ENCODE measurements at regions not wholly inside any gene's neighbourhood (a gene's known extent, or its start where the extent isn't known, plus 50 kb on each side); places are given as distances from the start of the nearest gene placed in this dataset.
"Not testable (repeated sequence)": the region's sequence is repeated elsewhere in the genome, so short reads cannot be mapped to it uniquely, and the experiment has no call there.

DNA sequence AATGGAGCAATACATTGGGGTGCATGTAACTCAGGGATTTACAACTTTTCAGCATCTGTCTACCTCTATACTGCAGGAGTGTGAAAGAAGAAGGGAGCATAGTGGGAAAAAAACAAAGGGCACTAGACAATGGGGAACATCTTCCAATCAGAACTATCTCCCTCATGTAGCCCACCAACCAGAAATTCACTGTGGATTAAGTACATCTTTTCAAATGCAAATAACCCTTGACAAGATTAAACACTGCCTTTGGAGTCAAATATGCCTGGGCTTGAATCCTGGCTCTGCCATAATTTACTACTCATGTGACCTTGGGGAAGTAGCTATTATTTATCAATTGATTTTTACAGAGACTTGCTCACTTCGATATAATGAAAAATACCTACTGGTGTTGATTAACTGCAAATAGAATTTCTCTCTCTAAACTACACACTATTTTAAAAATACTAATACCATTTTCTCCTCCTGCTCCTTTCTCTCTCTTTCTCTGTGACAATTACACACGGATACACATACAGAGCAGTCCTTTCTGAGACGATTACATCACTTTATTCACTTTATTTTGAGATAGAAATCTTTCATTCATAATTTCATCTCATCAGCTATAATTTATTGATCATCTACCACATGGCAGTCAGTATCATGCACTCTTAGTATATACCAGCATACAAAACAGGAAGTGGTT, 783.7 kb downstream of the FRK start:
- no peak for DNase-seq (ENCODE audit: low read depth in 2 of 2)

DNA sequence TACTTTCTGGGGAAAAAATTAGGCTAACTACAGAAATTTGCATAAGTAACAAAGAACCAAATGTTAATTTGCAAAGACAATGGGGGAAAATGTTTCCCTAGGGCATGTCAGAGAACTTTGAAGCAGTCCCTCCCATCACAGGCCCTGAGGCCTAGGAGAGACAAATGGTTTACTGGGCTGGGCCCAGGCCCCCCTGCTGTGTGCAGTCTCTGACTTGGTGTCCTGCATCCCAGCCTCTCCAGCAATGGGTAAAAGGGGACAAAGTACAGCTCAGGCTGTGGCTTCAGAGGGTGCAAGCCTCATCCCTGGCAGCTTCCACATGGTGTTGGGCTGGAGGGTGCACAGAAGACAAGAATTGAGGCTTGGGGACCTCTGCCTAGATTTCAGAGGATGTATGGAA, 788.4 kb downstream of the FRK start:
- no peak for DNase-seq (ENCODE audit: low read depth in 2 of 2)

GRCh38 chr6:115271434-115271833, 789.3 kb downstream of the FRK start:
- no peak for DNase-seq (ENCODE audit: low read depth in 2 of 2)

- no peak for DNase-seq (ENCODE audit: low read depth in 2 of 2)
These were observed 789.7 kb downstream of the FRK start for GRCh38 chr6:115270953-115271352.

DNA sequence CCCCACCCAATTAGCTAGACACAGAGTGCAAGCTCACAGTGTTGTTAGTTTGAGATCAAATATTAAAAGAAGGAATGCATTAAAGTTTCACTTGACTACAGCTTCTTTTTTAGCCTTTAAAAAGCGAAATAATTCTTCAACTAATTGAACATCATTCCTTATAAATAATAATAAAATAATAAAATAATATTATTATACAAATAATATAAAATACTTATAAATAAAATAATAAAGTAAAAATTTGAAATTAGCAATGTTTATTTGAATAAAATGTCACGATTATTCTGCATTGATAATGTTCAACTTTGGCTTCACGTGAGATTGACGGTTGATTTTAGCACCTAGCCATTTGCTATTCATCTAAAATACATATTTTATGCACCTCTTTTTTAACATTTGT, 819.3 kb downstream of the FRK start:
- no peak for DNase-seq (ENCODE audit: low read depth in 2 of 2)

DNA sequence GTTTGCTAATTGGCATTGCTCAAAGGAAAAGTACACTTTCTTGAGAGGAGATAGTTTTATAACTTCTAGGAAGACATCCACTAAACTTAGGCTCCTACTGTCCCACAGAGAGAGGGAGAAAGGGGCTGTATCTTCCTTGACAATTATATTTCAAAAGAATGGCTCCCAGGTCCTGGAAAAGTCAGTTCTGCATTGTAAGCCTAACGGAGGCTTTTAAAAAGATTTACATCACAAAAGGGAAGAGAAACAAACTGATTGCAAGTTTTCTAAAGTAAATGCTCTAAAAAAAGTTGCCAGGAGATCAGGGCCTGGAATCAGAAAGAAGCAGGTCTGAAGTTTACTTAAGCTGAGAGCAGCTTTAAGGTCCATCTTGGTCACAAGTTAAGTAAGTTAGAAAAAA, 839.5 kb downstream of the FRK start:
- DNase-seq (ENCODE audit: low read depth in 2 of 2) = no peak

GRCh38 chr6:115220551-115221159, 840.0 kb downstream of the FRK start:
- DNase-seq (ENCODE audit: low read depth in 2 of 2) = no peak

DNA sequence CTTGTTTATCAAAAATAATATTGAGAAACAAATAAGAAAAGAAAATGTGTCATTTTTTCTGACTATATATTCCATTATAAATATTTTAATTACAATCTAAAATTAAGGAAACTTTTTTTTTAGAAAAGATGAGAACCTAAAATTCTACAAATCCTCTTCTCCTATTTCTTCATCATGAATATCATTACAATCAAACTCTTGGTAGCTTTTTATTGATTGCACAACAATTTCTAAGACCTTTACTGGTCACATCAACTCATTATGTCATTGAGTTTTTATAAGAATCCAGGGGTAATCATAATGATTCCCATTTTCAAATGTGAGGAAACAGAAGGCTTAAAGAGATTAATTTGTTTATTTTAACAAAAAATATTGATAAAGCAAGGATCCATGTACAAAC, 841.0 kb downstream of the FRK start:
- no peak for DNase-seq (ENCODE audit: low read depth in 2 of 2)

GRCh38 chr6:115216835-115217234, 843.9 kb downstream of the FRK start:
- DNase-seq (ENCODE audit: low read depth in 2 of 2) = no peak

DNA sequence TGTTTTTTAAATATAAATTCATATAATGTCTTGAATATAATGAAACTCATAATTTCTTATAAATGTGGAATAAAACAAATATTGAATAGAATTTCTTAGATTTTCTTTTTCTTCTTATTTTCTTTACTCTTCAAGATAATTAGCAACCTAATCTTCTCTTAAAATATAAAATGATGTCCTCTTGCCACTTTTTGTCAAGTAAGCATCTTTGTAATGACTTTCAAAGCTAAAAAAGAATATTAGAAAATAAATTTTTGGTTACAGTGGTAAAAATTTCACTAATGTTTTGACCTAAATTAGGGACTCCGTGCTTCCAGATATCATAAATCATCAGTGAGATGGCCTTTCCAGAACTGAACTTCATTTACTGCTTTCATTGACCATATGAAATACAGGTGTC, 846.4 kb downstream of the FRK start:
- DNase-seq (ENCODE audit: low read depth in 2 of 2) = no peak

- DNase-seq (ENCODE audit: low read depth in 2 of 2) = no peak
These were observed 857.3 kb downstream of the FRK start for GRCh38 chr6:115203381-115203780.

- DNase-seq (ENCODE audit: low read depth in 2 of 2) = no peak
These were observed 852.3 kb upstream of the HS3ST5 start for GRCh38 chr6:115194981-115195638.

DNA sequence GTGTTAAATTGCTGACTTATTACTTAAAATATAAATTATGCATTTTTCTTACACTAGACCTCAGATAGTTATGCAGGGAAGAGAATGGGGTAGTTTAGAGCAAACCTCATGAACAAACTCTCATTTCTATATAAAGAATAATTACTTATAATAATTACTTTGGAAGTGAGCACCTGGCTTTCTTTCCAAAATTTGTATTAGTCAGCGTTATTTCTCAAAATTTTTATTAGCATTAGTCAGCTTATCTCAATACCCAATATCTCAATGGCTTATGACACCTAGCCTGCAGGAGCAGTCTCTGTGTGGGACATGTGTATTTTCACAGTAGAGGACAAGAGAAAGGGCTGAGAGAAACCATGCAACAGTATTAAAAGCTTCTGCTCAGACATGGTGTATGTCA, 849.2 kb upstream of the HS3ST5 start:
- no peak for DNase-seq (ENCODE audit: low read depth in 2 of 2)

- no peak for DNase-seq (ENCODE audit: low read depth in 2 of 2)
These were observed 847.7 kb upstream of the HS3ST5 start for GRCh38 chr6:115190534-115190933.

DNA sequence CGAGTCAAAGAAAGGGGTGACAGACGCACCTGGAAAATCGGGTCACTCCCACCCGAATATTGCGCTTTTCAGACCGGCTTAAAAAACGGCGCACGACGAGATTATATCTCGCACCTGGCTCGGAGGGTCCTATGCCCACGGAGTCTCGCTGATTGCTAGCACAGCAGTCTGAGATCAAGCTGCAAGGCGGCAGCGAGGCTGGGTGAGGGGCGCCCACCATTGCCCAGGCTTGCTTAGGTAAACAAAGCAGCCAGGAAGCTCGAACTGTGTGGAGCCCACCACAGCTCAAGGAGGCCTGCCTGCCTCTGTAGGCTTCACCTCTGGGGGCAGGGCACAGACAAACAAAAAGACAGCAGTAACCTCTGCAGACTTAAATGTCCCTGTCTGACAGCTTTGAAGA, 832.6 kb upstream of the HS3ST5 start:
- DNase-seq (ENCODE audit: low read depth in 2 of 2) = not testable (repeated sequence)

DNA sequence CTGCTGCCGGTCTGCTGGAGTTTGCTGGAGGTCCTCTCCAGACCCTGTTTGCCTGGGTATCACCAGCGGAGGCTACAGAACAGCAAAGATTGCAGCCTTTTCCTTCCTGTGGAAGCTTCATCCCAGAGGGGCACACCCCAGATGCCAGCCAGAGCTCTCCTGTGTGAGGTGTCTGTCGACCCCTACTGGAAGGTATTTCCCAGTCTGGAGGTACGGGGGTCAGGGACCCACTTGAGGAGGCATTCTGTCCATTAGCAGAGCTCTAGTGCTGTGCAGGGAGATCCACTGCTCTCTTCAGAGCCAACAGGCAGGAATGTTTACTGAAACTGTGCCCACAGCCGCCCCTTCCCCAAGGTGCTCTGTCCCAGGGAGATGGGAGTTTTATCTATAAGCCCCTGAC, 823.1 kb upstream of the HS3ST5 start:
- not testable (repeated sequence) for DNase-seq (ENCODE audit: low read depth in 2 of 2)

GRCh38 chr6:115159733-115160132, 816.9 kb upstream of the HS3ST5 start:
- no peak for DNase-seq (ENCODE audit: low read depth in 2 of 2)

DNA sequence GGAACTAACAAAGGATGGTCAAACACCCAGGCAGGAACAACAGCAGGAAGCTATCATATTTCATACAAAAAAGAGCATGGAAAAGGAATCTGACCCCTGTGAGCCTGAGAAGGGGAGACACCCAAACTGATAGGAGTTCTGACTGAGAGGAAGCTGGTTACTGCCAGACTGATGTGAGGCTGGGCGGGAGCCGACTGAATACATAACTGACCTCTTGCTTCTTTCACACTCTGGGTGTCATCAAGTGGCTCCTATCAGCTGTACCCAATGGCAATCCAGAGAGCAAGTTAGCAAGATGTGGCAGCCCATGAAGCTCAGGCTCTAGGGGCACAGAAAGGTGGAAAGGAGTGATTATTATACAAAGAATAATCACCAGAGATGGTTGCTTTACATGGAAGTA, 795.1 kb upstream of the HS3ST5 start:
- DNase-seq (ENCODE audit: low read depth in 2 of 2) = no peak

DNA sequence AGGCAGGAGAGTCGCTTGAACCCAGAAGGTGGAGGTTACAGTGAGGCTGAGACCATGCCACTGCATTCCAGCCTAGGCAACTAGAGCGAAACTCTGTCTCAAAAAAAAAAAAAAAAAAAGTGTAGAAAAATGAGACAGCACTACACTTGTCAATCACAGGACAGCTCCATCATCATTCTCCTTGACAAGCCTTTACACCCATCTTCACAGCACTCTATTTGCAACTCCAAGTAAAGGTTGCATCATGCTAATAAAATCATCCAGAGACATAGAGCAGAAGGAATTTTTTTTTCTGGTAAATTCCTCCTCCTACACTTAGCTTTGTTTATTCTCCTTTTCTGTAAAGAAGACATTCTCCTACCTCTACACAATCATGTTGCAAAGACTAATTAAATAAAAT, 791.0 kb upstream of the HS3ST5 start:
- DNase-seq (ENCODE audit: low read depth in 2 of 2) = no peak

DNA sequence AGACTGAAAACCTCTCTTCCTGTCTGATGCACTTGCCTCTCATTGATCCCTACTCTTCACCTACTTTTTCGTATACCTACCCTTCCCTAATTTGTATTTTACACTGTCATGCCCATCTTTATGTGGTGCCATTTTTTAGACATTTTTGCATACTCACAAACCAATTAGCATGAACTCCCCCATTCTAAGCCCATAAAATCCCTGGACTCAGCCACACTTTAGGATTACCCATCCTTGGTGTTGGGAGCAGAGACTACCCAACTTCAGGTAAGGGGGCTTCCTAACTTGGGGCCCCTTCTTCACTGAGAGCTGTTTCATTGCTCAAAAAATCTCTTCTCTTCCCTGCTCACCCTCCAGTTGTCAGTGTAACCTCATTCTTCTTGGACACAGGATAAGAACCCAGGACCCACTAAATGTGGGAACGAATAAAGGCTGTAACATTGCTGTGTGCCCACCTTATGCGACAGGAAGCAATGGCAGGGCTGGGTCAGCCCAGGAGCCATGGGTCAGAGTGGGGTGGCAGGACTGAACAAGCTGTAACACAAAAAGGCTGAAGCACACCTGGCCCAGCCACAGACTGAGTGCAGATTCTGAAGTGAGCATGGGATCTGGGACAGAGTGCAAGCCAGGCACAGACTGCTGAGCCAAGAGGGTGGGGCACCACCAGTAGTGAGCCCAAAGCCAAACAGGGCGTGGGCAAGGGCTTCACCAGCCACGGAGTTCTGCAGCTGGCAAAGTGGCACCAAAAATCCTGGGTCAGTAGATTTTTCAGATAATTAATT, 789.1 kb upstream of the HS3ST5 start:
- DNase-seq (ENCODE audit: low read depth in 2 of 2) = no peak

DNA sequence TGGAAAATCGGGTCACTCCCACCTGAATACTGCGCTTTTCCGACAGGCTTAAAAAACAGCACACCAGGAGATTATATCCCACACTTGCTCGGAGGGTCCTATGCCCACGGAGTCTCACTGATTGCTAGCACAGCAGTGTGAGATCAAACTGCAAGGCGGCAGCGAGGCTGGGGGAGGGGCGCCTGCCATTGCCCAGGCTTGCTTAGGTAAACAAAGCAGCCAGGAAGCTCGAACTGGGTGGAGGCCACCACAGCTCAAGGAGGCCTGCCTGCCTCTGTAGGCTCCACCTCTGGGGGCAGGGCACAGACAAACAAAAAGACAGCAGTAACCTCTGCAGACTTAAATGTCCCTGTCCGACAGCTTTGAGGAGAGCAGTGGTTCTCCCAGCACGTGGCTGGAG, 778.7 kb upstream of the HS3ST5 start:
- not testable (repeated sequence) for DNase-seq (ENCODE audit: low read depth in 2 of 2)

DNA sequence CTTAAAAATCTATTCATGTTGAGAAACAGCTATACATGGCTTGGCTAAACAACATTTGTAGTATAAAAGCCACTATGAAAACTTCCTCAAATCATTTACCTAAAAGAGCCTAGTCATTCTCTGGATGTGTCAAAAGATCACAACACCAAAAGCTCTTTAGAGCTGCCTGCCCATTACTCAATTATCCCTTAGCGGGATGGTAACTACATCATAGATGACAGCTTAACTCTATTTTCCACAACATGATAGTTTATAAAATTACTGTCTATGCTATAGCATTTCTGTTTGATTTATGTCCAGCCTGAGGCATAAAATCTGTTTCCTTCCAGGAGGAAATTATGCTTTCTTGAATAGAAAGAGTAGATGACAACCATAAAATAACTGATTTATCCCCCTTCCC, 777.6 kb upstream of the HS3ST5 start:
- DNase-seq (ENCODE audit: low read depth in 2 of 2) = no peak
